ENCODE measurements at regions not wholly inside any gene's neighbourhood (a gene's known extent, or its start where the extent isn't known, plus 50 kb on each side); places are given as distances from the start of the nearest gene placed in this dataset.
"Not testable (repeated sequence)": the region's sequence is repeated elsewhere in the genome, so short reads cannot be mapped to it uniquely, and the experiment has no call there.

- no peak for DNase-seq
These were observed 123.7 kb upstream of the KCTD7 start for GRCh38 chr7:66505009-66505408.

DNA sequence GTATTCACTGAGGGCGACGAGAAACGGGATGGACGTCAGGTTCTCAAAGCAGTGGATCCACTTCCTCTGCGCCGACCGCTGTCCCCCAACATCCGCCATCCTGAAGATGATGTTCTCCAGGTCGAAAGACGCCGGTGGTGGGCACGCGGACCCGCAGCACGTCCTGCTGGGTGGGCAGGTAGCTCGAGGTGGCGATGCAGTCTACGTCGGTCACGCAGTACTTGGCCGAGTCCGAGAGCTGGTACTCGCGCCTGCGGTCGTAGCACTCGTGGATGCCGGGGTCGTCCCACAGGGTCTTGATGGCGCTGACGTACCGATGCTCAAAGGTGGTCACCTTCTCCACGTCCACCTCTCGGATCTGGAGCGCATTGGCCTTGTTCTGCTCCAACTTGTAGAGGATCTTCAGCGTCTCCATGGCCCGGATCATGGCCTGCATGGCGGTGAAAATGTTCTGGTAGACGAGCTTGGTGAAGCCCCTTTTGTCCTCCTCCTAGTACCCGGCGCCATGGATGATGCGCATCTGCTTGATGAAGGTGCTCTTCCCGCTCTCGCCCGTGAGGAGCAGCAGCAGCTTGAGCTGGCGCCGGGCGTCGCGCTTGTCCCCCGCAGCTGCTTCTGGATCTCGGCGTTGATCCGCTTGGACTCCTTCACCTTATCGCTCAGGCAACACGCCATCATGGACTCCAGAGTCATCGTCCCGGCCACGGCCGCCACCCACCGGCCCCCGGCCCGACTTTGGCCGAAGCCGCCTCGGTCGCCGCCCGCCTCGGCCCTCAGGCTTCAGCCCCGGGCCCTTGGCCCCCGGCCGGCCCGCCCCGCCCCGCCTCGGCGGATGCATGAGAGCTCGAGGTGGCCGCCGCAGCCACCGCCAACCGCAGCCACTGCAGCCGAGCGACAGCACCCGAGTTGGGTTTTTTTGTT, 122.9 kb upstream of the KCTD7 start:
- peak; percentile 57 for DNase-seq

DNA sequence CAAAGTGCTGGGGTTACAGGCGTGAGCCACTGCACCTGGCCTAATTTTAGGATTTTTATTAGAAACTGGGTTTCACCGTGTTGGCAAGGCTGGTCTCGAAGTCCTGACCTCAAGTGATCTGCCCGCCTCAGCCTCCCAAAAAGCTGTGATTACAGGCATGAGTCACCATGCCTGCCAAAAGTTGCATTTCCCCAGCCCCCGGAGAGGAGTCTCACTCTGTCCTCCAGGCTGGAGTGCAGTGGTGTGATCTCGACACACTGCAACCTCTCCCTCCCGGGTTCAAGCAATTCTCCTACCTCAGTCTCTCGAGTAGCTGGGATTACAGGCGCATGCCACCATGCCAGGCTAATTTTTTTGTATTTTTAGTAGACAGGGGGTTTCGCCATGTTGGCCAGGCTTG, 122.0 kb upstream of the KCTD7 start:
- DNase-seq = not testable (repeated sequence)

DNA sequence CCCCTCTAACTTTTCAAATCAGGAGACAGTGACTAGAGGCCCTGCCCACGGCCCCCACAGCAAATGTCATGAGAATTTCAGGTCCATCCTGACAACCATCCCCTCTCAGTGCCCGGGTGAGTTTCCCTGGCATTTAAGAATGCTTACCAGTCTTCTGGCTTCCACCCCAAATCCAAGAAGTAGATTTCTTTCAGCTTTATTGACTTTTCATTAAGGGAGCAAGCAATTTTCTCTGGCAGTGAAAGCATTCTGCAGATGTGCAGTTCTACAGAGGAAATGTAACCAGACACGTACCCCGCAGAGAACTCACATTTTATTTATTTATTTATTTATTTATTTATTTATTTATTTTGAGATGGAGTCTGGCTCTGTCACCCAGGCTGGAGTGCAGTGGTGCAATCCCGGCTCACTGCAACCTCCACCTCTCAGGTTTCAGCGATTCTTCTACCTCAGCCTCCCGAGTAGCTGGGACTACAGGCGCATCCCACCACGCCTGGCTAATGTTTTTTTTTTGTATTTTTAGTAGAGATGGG, 120.9 kb upstream of the KCTD7 start:
- no peak for DNase-seq

DNA sequence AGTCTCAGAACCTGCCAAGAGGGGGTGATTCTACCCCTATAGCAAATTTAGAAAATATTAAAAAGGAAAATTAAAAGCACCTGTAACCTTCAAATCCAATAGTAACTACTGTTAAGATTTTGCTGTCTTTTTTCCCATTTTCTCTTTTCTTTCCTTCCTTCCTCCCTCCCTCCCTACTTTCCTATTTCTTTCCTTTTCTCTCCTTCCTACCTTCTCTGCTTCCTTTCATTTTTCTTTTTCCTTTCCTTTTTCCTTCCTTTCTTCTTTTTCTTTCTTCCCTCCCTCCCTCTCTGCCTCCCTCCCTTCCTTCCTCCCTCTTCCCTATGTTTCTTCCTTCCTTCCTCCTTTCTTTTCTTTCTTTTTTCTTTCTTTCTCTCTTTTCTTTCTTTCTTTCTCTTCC, 120.2 kb upstream of the KCTD7 start:
- DNase-seq = no peak

- DNase-seq = no peak
These were observed 114.6 kb upstream of the KCTD7 start for GRCh38 chr7:66514050-66514449.

DNA sequence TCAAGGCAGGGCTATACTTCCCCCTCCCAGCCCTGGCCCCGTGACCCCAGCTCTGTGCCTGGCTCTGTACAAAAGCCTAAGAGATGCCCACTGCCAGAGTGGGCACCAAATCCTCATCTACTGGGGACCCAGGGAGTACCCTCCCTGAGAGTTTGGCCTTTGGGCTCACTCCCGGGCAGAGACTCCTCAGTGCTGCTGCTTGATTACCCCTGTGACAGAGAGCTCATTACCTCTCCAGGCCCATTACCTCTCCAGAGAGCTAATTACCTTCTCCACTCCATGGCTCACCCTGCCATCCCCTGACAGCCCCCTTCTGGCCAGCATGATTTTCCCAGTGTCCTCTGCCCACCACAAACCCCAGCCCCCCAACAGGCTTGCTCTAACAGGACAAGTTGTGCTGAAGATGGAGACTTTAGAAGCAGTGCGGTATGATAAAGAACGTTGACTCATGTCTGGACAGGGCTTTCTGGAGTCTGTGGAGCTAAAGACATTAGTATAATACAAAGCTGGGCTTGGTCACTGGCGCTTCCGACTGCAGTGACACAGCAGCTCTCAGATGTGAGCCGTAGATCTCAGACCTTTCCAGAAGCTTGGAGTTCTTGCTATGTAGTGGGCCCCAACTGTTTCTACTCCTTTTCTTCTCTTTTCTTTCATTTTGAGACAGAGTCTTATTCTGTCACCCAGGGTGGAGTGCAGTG, 111.3 kb upstream of the KCTD7 start:
- no peak for DNase-seq

DNA sequence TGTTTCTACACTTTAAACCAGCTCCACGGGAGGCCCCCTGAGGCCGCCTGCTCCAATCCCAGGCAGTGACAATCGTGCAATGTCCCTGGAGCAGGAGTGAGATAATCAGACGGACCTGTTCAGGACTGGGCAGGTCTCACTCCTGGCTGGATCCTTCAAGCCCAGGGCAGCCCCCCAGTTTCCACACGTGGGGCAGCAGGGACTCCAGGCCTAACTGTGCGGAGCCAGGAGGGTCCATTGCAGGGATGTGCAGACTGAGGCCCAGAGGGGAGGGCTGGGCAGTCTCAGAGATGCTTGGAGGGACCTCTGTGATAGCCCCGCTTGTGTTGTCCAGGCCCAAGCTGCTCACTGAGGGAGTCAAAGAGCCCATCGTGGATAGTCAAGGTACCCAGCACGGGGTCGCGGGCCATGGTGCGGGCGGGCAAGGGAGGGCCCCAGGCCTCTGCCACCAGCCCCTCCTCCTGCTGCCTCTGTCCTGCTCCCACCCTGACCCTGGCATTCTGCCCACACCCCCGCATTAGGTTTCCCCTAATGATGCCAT, 110.5 kb upstream of the KCTD7 start:
- DNase-seq = no peak

GRCh38 chr7:66521675-66522074, 107.0 kb upstream of the KCTD7 start:
- DNase-seq = no peak

GRCh38 chr7:66522518-66522917, 106.2 kb upstream of the KCTD7 start:
- DNase-seq = no peak

- no peak for DNase-seq
These were observed 105.3 kb upstream of the KCTD7 start for GRCh38 chr7:66523409-66523808.

DNA sequence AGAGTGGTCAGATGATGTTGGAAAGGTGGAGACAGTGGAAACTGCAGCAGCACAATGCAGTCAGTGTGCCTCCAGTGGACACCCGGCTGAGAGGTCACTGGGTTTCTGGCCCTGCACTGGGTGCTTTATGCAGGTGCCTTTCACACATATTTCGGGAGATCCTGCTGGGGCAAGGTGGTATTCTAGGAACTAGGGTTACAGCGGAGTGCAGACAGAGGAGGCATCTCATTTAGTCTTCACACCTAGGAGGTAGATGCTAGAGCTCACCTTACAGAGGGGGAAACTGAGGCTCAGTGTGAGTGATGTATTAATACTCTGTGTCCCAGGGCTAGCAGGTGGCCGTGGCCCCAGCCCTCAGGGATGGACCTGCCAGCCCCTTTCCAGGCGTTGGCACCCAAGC, 103.9 kb upstream of the KCTD7 start:
- no peak for DNase-seq

- not testable (repeated sequence) for DNase-seq
These were observed 101.9 kb upstream of the KCTD7 start for GRCh38 chr7:66526782-66527181.

DNA sequence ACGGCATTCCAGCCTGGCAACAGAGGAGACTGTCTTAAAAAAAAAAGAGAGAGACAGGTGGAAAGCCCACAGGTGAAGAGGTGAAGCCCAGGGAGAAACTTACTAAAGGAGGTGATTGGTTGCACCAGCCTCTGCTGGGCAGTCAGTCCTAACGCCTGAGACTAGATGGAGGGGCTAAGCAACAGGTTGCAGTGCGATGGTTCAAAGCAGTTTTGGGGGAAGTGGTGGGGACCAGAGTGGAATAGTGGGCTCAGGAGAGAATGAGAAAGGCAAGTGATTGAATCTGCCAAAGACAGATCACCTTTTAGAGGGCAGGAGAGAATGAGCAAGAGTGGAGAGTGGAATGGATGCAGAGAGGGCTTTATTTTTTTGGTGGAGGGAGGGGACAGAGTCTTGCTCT, 100.0 kb upstream of the KCTD7 start:
- DNase-seq = no peak

- DNase-seq = no peak
These were observed 98.6 kb upstream of the KCTD7 start for GRCh38 chr7:66529883-66530610.

- DNase-seq = no peak
These were observed 93.0 kb upstream of the KCTD7 start for GRCh38 chr7:66535414-66536329.

GRCh38 chr7:66537380-66537779, 91.3 kb upstream of the KCTD7 start:
- DNase-seq = no peak

DNA sequence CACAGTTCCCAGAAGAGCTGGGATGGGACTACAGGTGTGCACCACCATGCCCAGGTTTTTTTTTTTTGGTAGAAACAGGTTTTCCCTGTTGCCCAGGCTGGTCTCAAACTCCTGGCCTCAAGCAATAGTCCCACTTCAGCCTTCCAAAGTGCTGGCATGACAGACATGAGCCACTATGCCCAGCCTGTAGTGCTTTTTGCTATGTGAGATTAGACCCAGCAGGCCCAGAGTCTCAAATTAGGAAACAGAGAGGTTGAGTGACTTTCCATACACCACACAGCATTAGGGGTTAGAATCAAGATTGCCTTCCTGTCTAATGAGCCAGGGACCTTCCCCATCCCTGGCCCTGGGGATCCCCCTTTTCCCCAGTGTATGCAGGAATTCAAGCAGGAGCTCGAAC, 90.8 kb upstream of the KCTD7 start:
- no peak for DNase-seq

DNA sequence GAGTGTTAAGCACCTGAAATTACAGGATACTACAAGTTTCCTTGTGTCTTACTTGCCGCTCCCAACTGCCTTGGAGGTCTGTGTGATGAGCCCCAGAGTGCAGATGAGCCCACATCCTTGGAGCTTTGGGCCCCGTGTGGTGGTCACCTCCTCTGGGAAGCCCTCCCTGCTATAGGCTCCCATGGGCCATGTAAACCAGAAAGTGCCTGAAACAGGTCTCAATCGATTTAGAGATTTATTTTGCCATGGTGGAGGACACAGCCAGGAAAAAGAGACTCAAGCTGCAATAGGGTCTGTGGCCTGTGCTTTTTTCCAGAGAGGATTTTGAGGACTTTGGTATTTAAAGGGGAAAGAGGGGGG, 89.4 kb upstream of the KCTD7 start:
- DNase-seq = no peak

DNA sequence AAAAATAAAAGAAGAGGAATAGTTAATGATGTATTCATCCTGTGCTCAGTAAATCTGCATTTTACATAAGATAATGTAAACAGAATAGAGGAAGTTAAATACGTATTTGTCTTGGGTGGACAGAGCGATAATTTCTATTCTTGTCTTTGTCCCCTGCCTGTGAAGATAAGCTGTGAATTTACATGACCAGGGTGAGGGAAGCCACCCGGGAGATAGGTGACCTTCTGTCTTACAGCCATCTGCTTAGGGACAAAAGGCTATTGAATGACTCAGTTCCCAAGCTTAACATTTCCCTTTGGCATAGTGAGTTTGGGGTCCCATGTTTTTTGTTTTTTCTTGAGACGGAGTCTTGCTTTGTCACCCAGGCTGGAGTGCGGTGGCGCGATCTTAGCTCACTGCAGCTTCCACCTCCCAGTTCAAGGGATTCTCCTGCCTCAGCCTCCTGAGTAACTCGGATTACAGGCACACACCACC, 88.7 kb upstream of the KCTD7 start:
- DNase-seq = no peak

GRCh38 chr7:66542049-66542448, 86.6 kb upstream of the KCTD7 start:
- DNase-seq = no peak
